GM12878 (cell line): ENCODE measurements at regions not wholly inside any gene's neighbourhood (a gene's known extent, or its start where the extent isn't known, plus 50 kb on each side); places are given as distances from the start of the nearest gene placed in this dataset.

ENCODE experiments used
- POLR2AphosphoS2 ChIP-seq: IDR thresholded peaks from 2 replicates; pipeline ENCODE4 v1.6.1; 2011; ENCODE audit warnings: low read depth, mild to moderate bottlenecking, low read length, improper control_type of control experiment, moderate library complexity
- TF ChIP-seq, protein P1 (sequence below), 3 experiments: IDR thresholded peaks in 2 of 3; conservative IDR thresholded peaks in 1 of 3; 2 replicates each; pipeline ENCODE4 v1.5.1; 2011; ENCODE audit warnings: low read depth in 3 of 3, low read length in 3 of 3, mild to moderate bottlenecking in 3 of 3, control low read depth in 2 of 3, moderate library complexity in 2 of 3, inconsistent platforms in 1 of 3, mixed read lengths in 1 of 3; ENCODE audit not compliant: control insufficient read depth in 2 of 3, insufficient read depth in 1 of 3; ENCODE audit errors: extremely low read depth in 1 of 3

DNA sequence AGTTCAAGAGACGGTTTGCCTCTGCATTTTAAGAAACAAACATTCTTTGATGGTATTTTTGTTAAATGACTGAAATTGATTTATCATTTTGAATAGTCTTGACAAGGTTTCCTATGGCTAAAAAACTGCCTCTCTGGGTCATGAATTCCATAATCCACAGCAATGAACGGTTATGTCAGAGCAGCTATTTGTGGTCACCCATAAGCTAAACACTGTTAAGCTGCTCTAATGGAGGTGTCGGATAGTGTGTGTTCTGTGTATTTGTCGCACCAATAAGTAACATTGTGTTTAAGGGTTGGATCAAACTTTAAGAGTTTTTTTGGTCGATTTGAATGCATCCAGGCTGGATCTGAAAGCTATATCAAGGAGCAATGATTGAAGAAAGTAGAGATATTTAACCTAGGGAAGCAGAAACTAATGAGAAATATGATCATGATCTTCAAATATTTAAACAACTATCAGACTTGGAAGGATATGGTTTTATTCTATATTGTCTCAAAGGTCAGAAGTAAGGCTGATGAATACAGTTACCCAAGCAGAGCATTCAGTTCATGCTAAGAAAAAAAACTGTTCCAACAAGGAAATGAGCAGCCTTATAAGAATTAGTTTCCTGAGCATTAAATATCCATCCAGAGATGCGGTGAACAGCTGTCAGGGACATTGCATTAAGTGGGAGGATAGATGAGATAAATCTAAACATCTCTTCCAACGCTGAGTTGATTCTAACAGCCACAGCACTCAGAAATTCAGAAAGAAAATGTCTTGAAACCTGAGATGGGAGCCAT is 232.3 kb upstream of the RPS6KA3 start:
- no peak for TF ChIP-seq POLR2AphosphoS2
- TF ChIP-seq, protein P1, sequence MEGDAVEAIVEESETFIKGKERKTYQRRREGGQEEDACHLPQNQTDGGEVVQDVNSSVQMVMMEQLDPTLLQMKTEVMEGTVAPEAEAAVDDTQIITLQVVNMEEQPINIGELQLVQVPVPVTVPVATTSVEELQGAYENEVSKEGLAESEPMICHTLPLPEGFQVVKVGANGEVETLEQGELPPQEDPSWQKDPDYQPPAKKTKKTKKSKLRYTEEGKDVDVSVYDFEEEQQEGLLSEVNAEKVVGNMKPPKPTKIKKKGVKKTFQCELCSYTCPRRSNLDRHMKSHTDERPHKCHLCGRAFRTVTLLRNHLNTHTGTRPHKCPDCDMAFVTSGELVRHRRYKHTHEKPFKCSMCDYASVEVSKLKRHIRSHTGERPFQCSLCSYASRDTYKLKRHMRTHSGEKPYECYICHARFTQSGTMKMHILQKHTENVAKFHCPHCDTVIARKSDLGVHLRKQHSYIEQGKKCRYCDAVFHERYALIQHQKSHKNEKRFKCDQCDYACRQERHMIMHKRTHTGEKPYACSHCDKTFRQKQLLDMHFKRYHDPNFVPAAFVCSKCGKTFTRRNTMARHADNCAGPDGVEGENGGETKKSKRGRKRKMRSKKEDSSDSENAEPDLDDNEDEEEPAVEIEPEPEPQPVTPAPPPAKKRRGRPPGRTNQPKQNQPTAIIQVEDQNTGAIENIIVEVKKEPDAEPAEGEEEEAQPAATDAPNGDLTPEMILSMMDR (IDR thresholded peaks at IDR 0.05 in 2 of 3, conservative IDR thresholded peaks at IDR 0.05 in 1 of 3; ENCODE audit: control insufficient read depth in 2 of 3, extremely low read depth in 1 of 3, insufficient read depth in 1 of 3, low read depth in 3 of 3, low read length in 3 of 3) = no peak
